HFF-Myc (cell line): ENCODE measurements at regions not wholly inside any gene's neighbourhood (a gene's known extent, or its start where the extent isn't known, plus 50 kb on each side); places are given as distances from the start of the nearest gene placed in this dataset.

Experiments
- DNase-seq: peaks from one replicate; pipeline ENCODE4 v3.0.0-alpha.2; 2011; ENCODE audit warnings: low read depth; ENCODE audit errors: extremely low read depth
- H3K4me3 ChIP-seq: replicated peaks from 2 replicates; pipeline ENCODE4 v1.5.1; 2011; ENCODE audit warnings: low read depth, mild to moderate bottlenecking, control low read depth, low read length
- TF ChIP-seq, protein P1 (sequence below): IDR thresholded peaks from 2 replicates; pipeline ENCODE4 v1.5.1; 2012; ENCODE audit warnings: mild to moderate bottlenecking, low read depth, low read length, control low read depth; ENCODE audit errors: missing control alignments

DNA sequence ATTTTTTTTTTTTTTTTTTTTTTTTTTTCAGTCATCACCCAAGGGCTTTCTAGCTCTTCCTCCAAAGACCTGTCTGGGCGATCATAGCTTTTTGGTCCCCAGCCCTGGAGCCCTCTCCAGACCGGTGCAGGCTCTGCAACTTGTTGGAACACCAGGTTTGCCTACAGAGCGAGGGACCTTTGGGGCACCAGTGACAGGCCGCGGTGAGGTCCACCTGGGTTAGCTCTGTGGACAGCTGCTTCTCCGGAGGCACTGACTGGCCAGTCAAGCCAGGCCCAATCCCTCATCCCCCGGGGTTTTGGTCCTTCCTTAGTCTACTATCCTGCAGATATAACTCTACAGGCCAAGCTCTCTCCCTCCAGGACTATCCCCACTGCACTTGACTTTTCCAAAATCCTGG is 86.8 kb upstream of the SMNDC1 start:
- TF ChIP-seq, protein P1, sequence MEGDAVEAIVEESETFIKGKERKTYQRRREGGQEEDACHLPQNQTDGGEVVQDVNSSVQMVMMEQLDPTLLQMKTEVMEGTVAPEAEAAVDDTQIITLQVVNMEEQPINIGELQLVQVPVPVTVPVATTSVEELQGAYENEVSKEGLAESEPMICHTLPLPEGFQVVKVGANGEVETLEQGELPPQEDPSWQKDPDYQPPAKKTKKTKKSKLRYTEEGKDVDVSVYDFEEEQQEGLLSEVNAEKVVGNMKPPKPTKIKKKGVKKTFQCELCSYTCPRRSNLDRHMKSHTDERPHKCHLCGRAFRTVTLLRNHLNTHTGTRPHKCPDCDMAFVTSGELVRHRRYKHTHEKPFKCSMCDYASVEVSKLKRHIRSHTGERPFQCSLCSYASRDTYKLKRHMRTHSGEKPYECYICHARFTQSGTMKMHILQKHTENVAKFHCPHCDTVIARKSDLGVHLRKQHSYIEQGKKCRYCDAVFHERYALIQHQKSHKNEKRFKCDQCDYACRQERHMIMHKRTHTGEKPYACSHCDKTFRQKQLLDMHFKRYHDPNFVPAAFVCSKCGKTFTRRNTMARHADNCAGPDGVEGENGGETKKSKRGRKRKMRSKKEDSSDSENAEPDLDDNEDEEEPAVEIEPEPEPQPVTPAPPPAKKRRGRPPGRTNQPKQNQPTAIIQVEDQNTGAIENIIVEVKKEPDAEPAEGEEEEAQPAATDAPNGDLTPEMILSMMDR = no peak

DNA sequence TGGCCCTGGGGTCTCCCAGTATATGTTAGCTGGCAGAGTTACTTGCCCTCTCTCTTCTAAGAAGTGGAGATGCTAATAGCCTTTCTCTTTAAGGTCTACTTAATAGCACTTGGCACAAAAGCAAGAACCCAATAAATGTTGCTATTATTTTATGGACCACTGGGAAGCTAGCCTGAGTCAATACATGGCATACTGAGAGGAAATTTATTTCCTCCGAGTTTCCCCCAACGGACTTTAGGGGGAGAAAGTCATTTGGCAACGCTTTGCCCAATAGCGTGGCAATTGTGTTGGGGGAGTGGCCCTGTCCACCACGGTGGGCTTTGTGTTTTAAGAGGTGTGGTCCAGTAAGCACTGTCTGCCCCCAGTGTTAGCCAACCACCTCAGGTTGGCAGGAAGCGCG is 87.4 kb upstream of the SMNDC1 start:
- TF ChIP-seq, protein P1 = no peak

More for the DNA sequence above, 86.8 kb upstream of the SMNDC1 start:
- no peak for DNase-seq
- H3K4me3 ChIP-seq = no peak overlapping the region

DNA sequence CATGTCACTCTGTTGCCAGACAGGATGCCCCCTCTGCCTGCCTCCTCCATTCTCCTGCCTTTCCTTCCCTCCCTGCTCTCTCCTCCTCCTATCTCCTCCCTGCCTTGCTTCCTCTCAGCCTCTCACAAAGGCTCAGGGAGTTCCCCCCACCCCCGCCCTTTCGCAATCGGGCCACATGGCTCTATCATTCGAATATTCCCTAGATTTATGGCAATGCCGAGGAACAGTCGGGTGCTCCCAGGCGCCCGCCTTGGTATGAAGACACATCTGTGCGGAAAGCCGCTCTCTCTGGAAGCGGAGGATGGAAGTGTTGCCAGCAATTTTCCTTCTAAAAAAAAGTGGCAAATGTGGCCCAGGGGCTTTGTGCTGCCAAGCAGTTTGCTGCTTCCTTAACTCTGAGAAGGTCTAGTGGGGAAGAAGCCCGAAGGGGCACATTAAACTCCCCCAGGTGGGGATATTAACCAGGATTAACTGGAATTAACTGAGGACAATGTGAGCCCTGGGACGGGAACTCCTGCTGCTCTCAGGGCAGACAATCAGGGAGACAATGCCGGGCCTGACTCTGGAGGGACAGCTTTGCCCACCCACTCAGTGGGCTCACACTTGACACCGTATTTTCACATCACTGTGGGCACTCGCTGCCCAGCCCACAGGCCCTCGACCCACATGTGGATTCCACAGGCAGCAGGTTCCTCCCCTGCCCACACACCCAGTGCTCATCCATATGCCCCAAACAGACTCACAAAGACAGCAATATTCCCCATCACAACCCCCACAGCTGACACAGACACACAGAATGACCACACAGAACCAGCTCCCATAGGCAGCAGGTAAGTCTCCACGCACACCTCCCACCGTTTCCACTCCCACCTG is 88.4 kb upstream of the SMNDC1 start:
- TF ChIP-seq, protein P1 = no peak
- H3K4me3 ChIP-seq = no peak overlapping the region
- peak; percentile 42 for DNase-seq

More for the DNA sequence above, 87.4 kb upstream of the SMNDC1 start:
- no peak for DNase-seq
- no peak overlapping the region for H3K4me3 ChIP-seq

DNA sequence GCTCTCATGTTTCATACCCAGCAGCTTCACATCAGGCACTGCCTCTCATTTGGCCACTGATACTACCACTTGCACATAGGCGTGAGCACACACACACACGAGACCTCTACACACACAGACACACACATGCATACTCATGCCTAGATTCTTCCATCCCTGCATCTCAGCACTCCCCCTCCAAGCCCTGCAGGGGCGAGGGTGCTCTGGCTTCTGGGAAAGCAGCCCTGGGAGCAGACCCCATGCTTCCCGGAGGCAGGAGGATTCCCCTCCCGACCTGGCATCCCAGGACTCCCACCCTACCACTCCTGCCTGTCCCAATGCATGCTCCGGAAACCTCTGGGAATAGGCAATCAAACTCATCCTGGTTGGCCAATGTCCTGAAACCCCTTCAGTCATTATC is 89.1 kb upstream of the SMNDC1 start:
- H3K4me3 ChIP-seq = no peak overlapping the region
- DNase-seq = no peak
- TF ChIP-seq, protein P1 = no peak

DNA sequence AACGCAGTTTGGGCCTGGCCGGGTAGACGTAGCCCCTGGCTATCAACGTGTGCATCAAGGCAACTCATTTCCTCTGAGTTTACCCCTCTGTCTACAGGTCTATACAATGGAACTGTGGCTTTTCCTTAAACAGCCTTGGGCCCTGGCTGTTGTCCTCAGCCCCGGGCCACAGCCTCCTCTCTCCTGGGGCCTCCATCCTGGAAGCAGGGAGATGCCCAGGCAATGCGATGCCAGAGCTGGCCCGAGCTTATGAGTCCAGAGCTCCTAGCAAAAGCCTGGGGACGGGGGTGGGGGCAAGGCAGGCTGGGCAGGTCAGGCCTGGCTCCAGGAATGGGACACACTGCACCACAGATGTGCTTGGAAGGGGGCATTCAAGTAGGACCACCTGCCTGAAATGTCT is 89.6 kb upstream of the SMNDC1 start:
- no peak overlapping the region for H3K4me3 ChIP-seq
- TF ChIP-seq, protein P1 = no peak
- DNase-seq = no peak

DNA sequence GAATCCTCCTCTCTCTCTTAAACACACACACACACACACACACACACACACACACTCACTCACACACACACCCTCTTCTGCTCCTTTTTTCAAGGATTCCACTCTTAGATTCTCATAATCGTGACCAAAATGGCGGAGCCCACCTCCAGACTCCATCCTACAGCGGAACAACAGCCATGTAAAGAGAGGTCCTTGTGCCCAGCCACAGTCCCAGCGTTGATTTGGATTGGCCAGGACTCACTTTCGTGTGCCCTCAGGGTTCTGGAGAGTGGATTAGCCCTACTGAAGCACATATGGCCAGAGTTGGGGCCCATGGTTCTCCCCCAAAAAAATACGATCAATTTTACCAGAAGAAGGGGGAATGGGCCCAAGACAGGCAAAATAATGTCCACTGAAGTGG is 90.2 kb upstream of the SMNDC1 start:
- no peak for DNase-seq
- H3K4me3 ChIP-seq = no peak overlapping the region
- TF ChIP-seq, protein P1 = no peak
